Upper lobe of left lung (tissue), 4 donors: ENCODE measurements at regions not wholly inside any gene's neighbourhood (a gene's known extent, or its start where the extent isn't known, plus 50 kb on each side); places are given as distances from the start of the nearest gene placed in this dataset.

Source experiments
- EP300 ChIP-seq, 4 donors: sonication (generic); formaldehyde crosslinking; IDR thresholded peaks; one replicate each; pipeline ENCODE4 v1.5.1; 2017; ENCODE audit warnings: antibody characterized with exemption in 4 of 4, control low read depth in 2 of 4
- POLR2A ChIP-seq, 4 donors: fragments of 450-650 bp; IDR thresholded peaks; one replicate each; pipeline ENCODE4 v1.5.1; 2016 to 2017; ENCODE audit warnings: antibody characterized with exemption in 4 of 4, mild to moderate bottlenecking in 2 of 4
- POLR2AphosphoS5 ChIP-seq, 2 donors: sonication (generic); formaldehyde crosslinking; IDR thresholded peaks; one replicate each; pipeline ENCODE4 v1.5.1; 2017; ENCODE audit warnings: antibody characterized with exemption in 2 of 2
- TF ChIP-seq, protein P1 (sequence below), 6 experiments: fragments of 450-650 bp in 4 of 6; fragments of 200-600 bp in 2 of 6; sonication (generic) in 2 of 6; IDR thresholded peaks; one replicate each; pipeline ENCODE4 v1.5.1; 2016 to 2019; ENCODE audit warnings: antibody characterized with exemption in 6 of 6

DNA sequence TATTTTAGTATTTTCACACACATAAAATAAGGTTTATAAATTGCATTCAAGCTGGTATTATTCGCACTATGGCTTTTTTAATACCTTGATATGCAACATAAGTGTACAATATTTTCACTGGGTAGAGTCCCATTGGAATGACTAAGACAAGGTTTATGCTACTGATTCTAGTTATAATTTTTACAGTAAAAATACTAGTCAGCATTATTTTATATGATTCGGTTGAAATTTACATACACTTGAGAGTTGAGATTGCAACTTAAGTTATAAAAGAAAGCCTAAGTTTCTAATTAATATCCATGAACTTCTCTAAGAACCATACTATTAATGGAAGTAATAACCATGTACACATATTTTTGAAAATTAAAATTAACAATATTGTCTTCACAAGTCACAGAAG, 723.9 kb upstream of the NR2F2 start:
- TF ChIP-seq, protein P1, sequence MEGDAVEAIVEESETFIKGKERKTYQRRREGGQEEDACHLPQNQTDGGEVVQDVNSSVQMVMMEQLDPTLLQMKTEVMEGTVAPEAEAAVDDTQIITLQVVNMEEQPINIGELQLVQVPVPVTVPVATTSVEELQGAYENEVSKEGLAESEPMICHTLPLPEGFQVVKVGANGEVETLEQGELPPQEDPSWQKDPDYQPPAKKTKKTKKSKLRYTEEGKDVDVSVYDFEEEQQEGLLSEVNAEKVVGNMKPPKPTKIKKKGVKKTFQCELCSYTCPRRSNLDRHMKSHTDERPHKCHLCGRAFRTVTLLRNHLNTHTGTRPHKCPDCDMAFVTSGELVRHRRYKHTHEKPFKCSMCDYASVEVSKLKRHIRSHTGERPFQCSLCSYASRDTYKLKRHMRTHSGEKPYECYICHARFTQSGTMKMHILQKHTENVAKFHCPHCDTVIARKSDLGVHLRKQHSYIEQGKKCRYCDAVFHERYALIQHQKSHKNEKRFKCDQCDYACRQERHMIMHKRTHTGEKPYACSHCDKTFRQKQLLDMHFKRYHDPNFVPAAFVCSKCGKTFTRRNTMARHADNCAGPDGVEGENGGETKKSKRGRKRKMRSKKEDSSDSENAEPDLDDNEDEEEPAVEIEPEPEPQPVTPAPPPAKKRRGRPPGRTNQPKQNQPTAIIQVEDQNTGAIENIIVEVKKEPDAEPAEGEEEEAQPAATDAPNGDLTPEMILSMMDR (IDR thresholded peaks at IDR 0.05), result no peak
- TF ChIP-seq POLR2AphosphoS5 (IDR thresholded peaks at IDR 0.05), result no peak
- no peak for TF ChIP-seq POLR2A (IDR thresholded peaks at IDR 0.05)
- TF ChIP-seq EP300 (IDR thresholded peaks at IDR 0.05), result no peak
